ENCODE measurements at regions not wholly inside any gene's neighbourhood (a gene's known extent, or its start where the extent isn't known, plus 50 kb on each side); places are given as distances from the start of the nearest gene placed in this dataset.

GRCh38 chr12:94815958-94816357, 165.6 kb upstream of the TMCC3 start:
- ChIA-PET POLR2A (no interaction called here), CTCF (ENCODE audit: low intra/inter-chr PET ratio, low total read pairs) (no interaction called here)
- Histone ChIP-seq H3K27me3 (ENCODE audit: control insufficient read depth in 1 of 2, insufficient read depth in 2 of 2, low read length in 2 of 2) (no peaks in the 10 kb centered on the region), H3K4me1 (ENCODE audit: insufficient read depth, low read length) (no peaks in the 10 kb centered on the region), H3K79me2 (ENCODE audit: insufficient read depth, low read length) (no peaks in the 10 kb centered on the region), H3K9ac (ENCODE audit: insufficient read depth, low read depth, low read length) (no peak overlapping the region), H3K4me3 (replicated peaks in 1 of 3; ENCODE audit: insufficient read depth in 1 of 3, low read depth in 2 of 3, low read length in 3 of 3) (no peak overlapping the region), H4K20me1 (ENCODE audit: insufficient read depth, low read length) (no peaks in the 10 kb centered on the region), H3K4me2 (ENCODE audit: low read depth, low read length) (no peak overlapping the region), H3K27ac (ENCODE audit: extremely low read length, insufficient read depth, low read length) (no peak overlapping the region), H2AFZ (ENCODE audit: low read length) (no peak overlapping the region), H3K36me3 (replicated peaks in 1 of 2; ENCODE audit: control insufficient read depth in 1 of 2, insufficient read depth in 2 of 2, low read length in 2 of 2) (no peaks in the 10 kb centered on the region), H3K9me3 (ENCODE audit: low read length) (peaks cover 25% of the 10 kb centered on the region)
- FAIRE-seq = no peak
- intact Hi-C loops (cut with micrococcal nuclease; ENCODE audit: unreplicated experiment) = no loop called here
- 41% methylated on average over 7 of the region's 7 CpGs for WGBS (ENCODE audit: low lambda C conversion rate)
- TF ChIP-seq KDM4B (CRISPR knock-in tag; IDR thresholded peaks at IDR 0.05) (no peak), ZNF276 (CRISPR knock-in tag; IDR thresholded peaks at IDR 0.05; ENCODE audit: low read depth) (no peak), ZNF232 (CRISPR knock-in tag; IDR thresholded peaks at IDR 0.05; ENCODE audit: borderline replicate concordance) (no peak), PITX1 (CRISPR knock-in tag; IDR thresholded peaks at IDR 0.05) (no peak), ZNF382 (CRISPR knock-in tag; IDR thresholded peaks at IDR 0.05; ENCODE audit: borderline replicate concordance) (no peak), NFYB (CRISPR knock-in tag; IDR thresholded peaks at IDR 0.05) (no peak), YY1 (IDR thresholded peaks at IDR 0.05; ENCODE audit: insufficient read depth, insufficient replicate concordance, low read depth, low read length) (no peak), ZBTB10 (CRISPR knock-in tag; IDR thresholded peaks at IDR 0.05; ENCODE audit: borderline replicate concordance) (no peak)
- TF ChIP-seq, protein P1, sequence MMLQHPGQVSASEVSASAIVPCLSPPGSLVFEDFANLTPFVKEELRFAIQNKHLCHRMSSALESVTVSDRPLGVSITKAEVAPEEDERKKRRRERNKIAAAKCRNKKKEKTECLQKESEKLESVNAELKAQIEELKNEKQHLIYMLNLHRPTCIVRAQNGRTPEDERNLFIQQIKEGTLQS (CRISPR knock-in tag; IDR thresholded peaks at IDR 0.05) = no peak
- DNase-seq (ENCODE audit: low spot score) = no peak
- in situ Hi-C loops (cut with HindIII; ENCODE audit: extremely low pct_ligation_motif_present, low pct_unique_long_range_greater_than_20kb) = no loop called here
- no TSS peak for BruUV-seq (replicated peaks)
- ATAC-seq = no peak
